OCI-LY7 (cell line): ENCODE measurements at regions not wholly inside any gene's neighbourhood (a gene's known extent, or its start where the extent isn't known, plus 50 kb on each side); places are given as distances from the start of the nearest gene placed in this dataset.

Source experiments
- BruUV-seq: library from RNA; stranded (reverse); fragments of 400-500 nt; replicated peaks from 2 replicates; lab custom pipeline; 2021; lab: Mats Ljungman, UMichigan
- CTCF ChIA-PET: fragments of 300-600 bp; sonication (Branson Sonifier 250); formaldehyde crosslinking; loops from one replicate; lab custom pipeline; 2022; ENCODE audit warnings: antibody characterized with exemption; ENCODE audit not compliant: unreplicated experiment; lab: Charles Lee
- POLR2A ChIA-PET: fragments of 300-600 bp; sonication (Branson Sonifier 250); formaldehyde crosslinking; loops from one replicate; lab custom pipeline; 2022; ENCODE audit warnings: antibody characterized with exemption; lab: Charles Lee
- DNase-seq: peaks from one replicate; pipeline ENCODE4 v3.0.0-alpha.2; 2015; ENCODE audit warnings: low spot score
- H2AFZ ChIP-seq: fragments of 200-600 bp; sonication (generic), shearing (Covaris generic); 2 replicates; pipeline ENCODE4 v1.6.1; 2014; ENCODE audit warnings: mild to moderate bottlenecking, antibody characterized with exemption, low read length, moderate library complexity
- H3K27ac ChIP-seq: fragments of 200-600 bp; sonication (generic); 2 replicates; pipeline ENCODE4 v1.5.1; 2014; ENCODE audit warnings: mixed run types, low read depth, mild to moderate bottlenecking, moderate library complexity, low read length, inconsistent platforms; ENCODE audit not compliant: poor library complexity, severe bottlenecking
- H3K36me3 ChIP-seq: fragments of 200-600 bp; sonication (generic); 2 replicates; pipeline ENCODE4 v1.6.1; 2014; ENCODE audit warnings: mild to moderate bottlenecking, antibody characterized with exemption, low read length, moderate library complexity, mixed read lengths; ENCODE audit not compliant: insufficient read depth
- H3K4me1 ChIP-seq: fragments of 200-600 bp; sonication (generic); 2 replicates; pipeline ENCODE4 v1.5.1; 2014; ENCODE audit warnings: mild to moderate bottlenecking, low read length; ENCODE audit not compliant: insufficient read depth, poor library complexity, severe bottlenecking
- H3K4me2 ChIP-seq: fragments of 200-600 bp; sonication (generic); 2 replicates; pipeline ENCODE4 v1.6.1; 2014; ENCODE audit warnings: mild to moderate bottlenecking, low read length
- H3K4me3 ChIP-seq: fragments of 200-600 bp; sonication (generic); 2 replicates; pipeline ENCODE4 v1.5.1; 2014; ENCODE audit warnings: mild to moderate bottlenecking, low read depth, low read length; ENCODE audit not compliant: poor library complexity, severe bottlenecking
- H3K79me2 ChIP-seq: fragments of 200-600 bp; sonication (generic); 2 replicates; pipeline ENCODE4 v1.6.1; 2016; ENCODE audit warnings: low read depth, mild to moderate bottlenecking, low read length, moderate library complexity, mixed read lengths; ENCODE audit not compliant: insufficient read depth
- H3K9me2 ChIP-seq: fragments of 200-600 bp; sonication (generic); 2 replicates; pipeline ENCODE4 v1.6.1; 2016; ENCODE audit warnings: mild to moderate bottlenecking, low read length, mixed read lengths; ENCODE audit not compliant: insufficient read depth
- H3K9me3 ChIP-seq: fragments of 200-600 bp; sonication (generic); 2 replicates; pipeline ENCODE4 v1.6.1; 2014; ENCODE audit warnings: mild to moderate bottlenecking, mixed run types, low read length, mixed read lengths
- H4K20me1 ChIP-seq: fragments of 200-600 bp; sonication (generic); 2 replicates; pipeline ENCODE4 v1.6.1; 2014; ENCODE audit warnings: mild to moderate bottlenecking, antibody characterized with exemption, low read length, moderate library complexity, mixed read lengths; ENCODE audit not compliant: insufficient read depth
- EZH2phosphoT487 ChIP-seq: fragments of 200-600 bp; sonication (generic); IDR thresholded peaks from 2 replicates; pipeline ENCODE4 v1.6.1; 2018; ENCODE audit warnings: low read depth, borderline replicate concordance, mild to moderate bottlenecking, mixed run types, antibody characterized with exemption, low read length, moderate library complexity, mixed read lengths
- intact Hi-C: fragments of 100-400 bp; cut with micrococcal nuclease; formaldehyde crosslinking; loops from one replicate; pipeline ENCODE4 v1.10.0; 2022; ENCODE audit not compliant: unreplicated experiment
- TF ChIP-seq, protein P1 (sequence below): fragments of 200-600 bp; sonication (generic); conservative IDR thresholded peaks from 2 replicates; pipeline ENCODE4 v1.5.1; 2014; ENCODE audit warnings: mild to moderate bottlenecking, antibody characterized with exemption, low read length, moderate library complexity, mixed read lengths

DNA sequence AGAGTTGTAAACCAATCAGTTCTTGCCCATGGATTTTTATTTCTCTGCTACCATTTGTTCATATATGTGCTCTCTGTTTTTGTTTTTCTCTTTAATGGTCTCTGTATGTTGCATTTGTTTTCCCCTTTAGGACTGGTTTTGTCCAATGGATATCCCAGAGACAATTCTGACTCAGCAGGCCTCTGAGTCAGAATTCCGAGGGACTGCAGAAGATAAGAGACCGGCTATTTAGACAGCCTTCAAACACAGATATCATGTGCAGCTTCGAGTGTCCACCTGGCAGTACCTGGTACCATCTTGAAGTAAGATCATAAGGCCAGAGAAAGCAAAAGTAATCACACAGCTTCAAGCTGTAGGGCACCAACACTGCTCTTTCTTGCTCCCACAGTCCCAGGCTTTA lies 125.5 kb downstream of the ELOVL4 start:
- Histone ChIP-seq H2AFZ (no peak overlapping the region), H3K27ac (no peak overlapping the region), H4K20me1 (no peaks in the 10 kb centered on the region), H3K79me2 (no peaks in the 10 kb centered on the region), H3K9me2 (no peaks in the 10 kb centered on the region), H3K4me3 (no peak overlapping the region), H3K9me3 (no peaks in the 10 kb centered on the region), H3K4me1 (no peaks in the 10 kb centered on the region), H3K4me2 (no peak overlapping the region), H3K36me3 (no peaks in the 10 kb centered on the region)
- no peak for TF ChIP-seq EZH2phosphoT487
- TF ChIP-seq, protein P1, sequence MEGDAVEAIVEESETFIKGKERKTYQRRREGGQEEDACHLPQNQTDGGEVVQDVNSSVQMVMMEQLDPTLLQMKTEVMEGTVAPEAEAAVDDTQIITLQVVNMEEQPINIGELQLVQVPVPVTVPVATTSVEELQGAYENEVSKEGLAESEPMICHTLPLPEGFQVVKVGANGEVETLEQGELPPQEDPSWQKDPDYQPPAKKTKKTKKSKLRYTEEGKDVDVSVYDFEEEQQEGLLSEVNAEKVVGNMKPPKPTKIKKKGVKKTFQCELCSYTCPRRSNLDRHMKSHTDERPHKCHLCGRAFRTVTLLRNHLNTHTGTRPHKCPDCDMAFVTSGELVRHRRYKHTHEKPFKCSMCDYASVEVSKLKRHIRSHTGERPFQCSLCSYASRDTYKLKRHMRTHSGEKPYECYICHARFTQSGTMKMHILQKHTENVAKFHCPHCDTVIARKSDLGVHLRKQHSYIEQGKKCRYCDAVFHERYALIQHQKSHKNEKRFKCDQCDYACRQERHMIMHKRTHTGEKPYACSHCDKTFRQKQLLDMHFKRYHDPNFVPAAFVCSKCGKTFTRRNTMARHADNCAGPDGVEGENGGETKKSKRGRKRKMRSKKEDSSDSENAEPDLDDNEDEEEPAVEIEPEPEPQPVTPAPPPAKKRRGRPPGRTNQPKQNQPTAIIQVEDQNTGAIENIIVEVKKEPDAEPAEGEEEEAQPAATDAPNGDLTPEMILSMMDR, result no peak
- POLR2A ChIA-PET, result interaction anchor here (0.5 kb wide), 1 partner anchor 633 kb away, joined by 3 read pairs; no protein-coding TSS in a partner anchor
- BruUV-seq, result no TSS peak
- CTCF ChIA-PET, result no interaction called here
- intact Hi-C loops, result no loop called here
- no peak for DNase-seq

DNA sequence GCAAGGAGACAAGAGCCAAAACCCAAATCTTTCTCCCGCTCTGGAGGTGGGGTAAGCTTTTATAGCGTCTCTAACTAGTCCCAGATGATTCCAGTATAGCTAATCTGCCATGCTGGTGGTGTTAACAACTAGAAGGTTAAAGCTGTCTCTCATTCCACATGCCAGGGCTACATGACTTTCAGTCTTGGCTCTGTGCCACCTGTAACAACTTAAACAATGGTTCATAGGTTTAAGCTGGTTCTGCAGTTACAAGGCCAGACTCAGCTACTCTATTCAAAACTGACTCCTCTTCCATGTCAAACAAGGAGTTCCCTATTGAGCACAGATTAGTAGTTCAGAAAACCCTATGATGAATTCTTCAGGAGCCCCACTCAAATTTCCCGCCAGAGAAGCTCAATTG lies 128.9 kb downstream of the ELOVL4 start:
- TF ChIP-seq, protein P1, result no peak
- TF ChIP-seq EZH2phosphoT487, result no peak
- intact Hi-C loops, result no loop called here
- POLR2A ChIA-PET, result no interaction called here
- DNase-seq, result no peak
- BruUV-seq, result no TSS peak
- H3K4me2 ChIP-seq, result no peak overlapping the region
- CTCF ChIA-PET, result no interaction called here
- H3K79me2 ChIP-seq, result no peaks in the 10 kb centered on the region
- H4K20me1 ChIP-seq, result no peaks in the 10 kb centered on the region
- no peak overlapping the region for H2AFZ ChIP-seq
- no peak overlapping the region for H3K27ac ChIP-seq
- no peak overlapping the region for H3K4me3 ChIP-seq
- H3K36me3 ChIP-seq, result no peaks in the 10 kb centered on the region
- no peaks in the 10 kb centered on the region for H3K9me3 ChIP-seq
- H3K4me1 ChIP-seq, result no peaks in the 10 kb centered on the region
- no peaks in the 10 kb centered on the region for H3K9me2 ChIP-seq

DNA sequence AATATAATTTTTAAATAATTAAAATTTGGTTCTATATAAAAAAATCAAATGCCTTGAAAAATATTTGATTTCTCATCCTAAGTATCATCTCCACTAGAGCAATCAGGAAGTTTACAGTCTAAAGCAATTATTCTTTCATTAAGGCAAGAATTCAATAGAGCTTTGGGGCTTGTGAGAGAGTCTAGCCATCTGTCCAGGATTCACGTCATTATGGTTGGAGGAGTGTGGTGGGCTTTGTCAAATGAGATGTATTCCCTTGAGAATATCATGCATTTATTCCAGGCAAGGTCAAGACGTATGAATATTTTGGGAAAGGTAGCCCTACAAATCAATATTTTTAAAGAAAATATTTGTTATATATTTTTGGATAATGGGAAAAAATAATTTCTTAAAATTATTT lies 132.4 kb downstream of the ELOVL4 start:
- Histone ChIP-seq H3K36me3 (no peaks in the 10 kb centered on the region), H2AFZ (no peak overlapping the region), H3K4me1 (no peaks in the 10 kb centered on the region), H3K4me3 (no peak overlapping the region), H3K4me2 (no peak overlapping the region), H3K9me2 (no peaks in the 10 kb centered on the region), H3K79me2 (no peaks in the 10 kb centered on the region), H4K20me1 (no peaks in the 10 kb centered on the region), H3K9me3 (no peaks in the 10 kb centered on the region), H3K27ac (no peak overlapping the region)
- ChIA-PET CTCF (no interaction called here), POLR2A (no interaction called here)
- TF ChIP-seq, protein P1, result no peak
- TF ChIP-seq EZH2phosphoT487, result no peak
- intact Hi-C loops, result loop anchor here (5.0 kb wide), 1 partner anchor 38 kb away; no protein-coding TSS in a partner anchor
- DNase-seq, result no peak
- no TSS peak for BruUV-seq
